B cell (primary cell): ENCODE measurements at regions not wholly inside any gene's neighbourhood (a gene's known extent, or its start where the extent isn't known, plus 50 kb on each side); places are given as distances from the start of the nearest gene placed in this dataset.

Experiments used
- CTCF ChIP-seq: fragments of 200-600 bp; IDR thresholded peaks from one replicate; pipeline ENCODE4 v1.8.0; 2022; ENCODE audit warnings: antibody characterized with exemption, mild to moderate bottlenecking
- EZH2 ChIP-seq: IDR thresholded peaks from 2 replicates; pipeline ENCODE4 v1.6.1; 2012; ENCODE audit warnings: borderline replicate concordance, low read depth, mild to moderate bottlenecking, moderate library complexity, low read length; ENCODE audit not compliant: insufficient read depth, poor library complexity, severe bottlenecking

GRCh38 chr18:64270121-64270520 is 121.2 kb upstream of the LINC00305 start:
- TF ChIP-seq CTCF (no peak), EZH2 (no peak)
